GM19239 (cell line): ENCODE measurements at regions not wholly inside any gene's neighbourhood (a gene's known extent, or its start where the extent isn't known, plus 50 kb on each side); places are given as distances from the start of the nearest gene placed in this dataset.
"Not testable (repeated sequence)": the region's sequence is repeated elsewhere in the genome, so short reads cannot be mapped to it uniquely, and the experiment has no call there.

Experiments
- DNase-seq: peaks from one replicate; pipeline ENCODE4 v3.0.0; 2011; ENCODE audit warnings: low spot score; ENCODE audit not compliant: insufficient read length
- FAIRE-seq: peaks from 2 replicates; lab custom pipeline; 2011; peaks lifted over from hg19 to GRCh38; lab: Jason Lieb, UNC

DNA sequence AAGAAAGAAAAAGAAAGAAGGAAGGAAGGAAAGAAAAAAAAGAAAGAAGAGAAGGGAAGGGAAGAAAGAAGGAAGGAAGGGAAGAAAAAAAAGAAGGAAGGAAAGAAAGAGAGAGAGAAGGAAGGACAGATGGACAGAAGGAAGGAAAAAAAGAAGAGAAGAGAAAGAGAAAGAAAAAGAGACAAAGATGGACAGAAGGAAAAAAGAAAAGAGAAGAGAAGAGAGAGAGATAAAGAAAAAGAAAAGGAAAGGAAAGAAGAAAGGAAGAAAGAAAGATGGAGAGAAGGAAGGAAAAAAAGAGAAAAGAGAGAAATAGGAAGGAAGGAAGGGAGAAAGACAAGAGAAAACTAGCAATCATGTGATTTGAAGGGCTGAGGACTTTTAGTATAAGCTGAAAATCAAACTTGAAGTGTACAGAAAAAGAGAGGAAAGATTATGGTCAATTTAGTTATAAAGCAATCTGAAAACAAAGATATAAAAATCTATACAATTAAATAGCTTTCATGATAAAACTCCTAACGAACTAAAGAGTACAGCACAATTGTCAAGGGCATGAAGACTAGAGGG, 115.3 kb downstream of the LTN1 start:
- no peak for DNase-seq
- FAIRE-seq = no peak

DNA sequence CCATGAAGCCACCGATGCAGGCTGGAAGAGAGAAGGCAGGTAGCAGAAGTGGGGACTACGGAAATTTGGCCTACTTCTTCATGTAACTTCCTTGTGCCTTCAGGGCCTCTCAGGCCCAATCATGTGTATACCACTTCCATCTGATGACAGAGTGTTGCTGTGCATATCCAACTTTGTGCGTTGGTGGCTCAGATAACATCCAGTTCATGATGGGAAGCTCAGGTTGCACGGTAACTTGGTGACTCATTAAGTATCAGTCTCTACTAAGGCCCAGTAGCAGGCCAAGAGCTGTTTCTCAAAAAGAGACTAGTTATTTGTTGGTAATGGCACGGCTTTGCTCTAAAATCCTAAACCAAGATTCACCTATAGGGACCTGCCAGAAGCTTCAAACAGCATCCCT, 117.6 kb downstream of the LTN1 start:
- DNase-seq (no peak), FAIRE-seq (no peak)

- FAIRE-seq (no peak), DNase-seq (no peak)
These were observed 120.5 kb downstream of the LTN1 start for GRCh38 chr21:28872218-28872617.

- no peak for DNase-seq
- FAIRE-seq = no peak
These were observed 121.2 kb downstream of the LTN1 start for GRCh38 chr21:28871388-28872010.

GRCh38 chr21:28867401-28867800, 125.3 kb downstream of the LTN1 start:
- no peak for DNase-seq
- FAIRE-seq = no peak

- DNase-seq (no peak), FAIRE-seq (no peak)
These were observed 127.0 kb downstream of the LTN1 start for GRCh38 chr21:28865488-28866186.

DNA sequence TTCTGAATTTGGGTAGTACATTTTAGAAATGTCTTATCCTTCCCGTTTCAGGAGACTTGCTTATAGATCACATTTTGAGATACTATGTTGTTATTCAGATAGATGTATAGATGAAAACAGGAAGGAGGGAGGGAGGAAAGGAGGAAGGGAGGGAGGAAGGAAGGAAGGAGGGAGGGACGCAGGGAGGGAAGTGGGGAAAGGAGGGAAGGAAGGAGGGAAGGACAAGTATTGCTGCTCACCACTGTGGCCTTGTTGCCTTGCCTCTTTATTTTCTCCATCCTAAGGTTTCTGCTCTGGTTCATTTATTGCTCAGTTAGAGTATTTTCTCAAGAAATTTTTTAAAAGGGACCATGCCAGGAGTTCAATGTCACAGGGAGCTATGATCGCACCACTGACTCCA, 134.3 kb downstream of the LTN1 start:
- FAIRE-seq (no peak), DNase-seq (no peak)

GRCh38 chr21:28857752-28858151, 134.9 kb downstream of the LTN1 start:
- DNase-seq (no peak), FAIRE-seq (no peak)

DNA sequence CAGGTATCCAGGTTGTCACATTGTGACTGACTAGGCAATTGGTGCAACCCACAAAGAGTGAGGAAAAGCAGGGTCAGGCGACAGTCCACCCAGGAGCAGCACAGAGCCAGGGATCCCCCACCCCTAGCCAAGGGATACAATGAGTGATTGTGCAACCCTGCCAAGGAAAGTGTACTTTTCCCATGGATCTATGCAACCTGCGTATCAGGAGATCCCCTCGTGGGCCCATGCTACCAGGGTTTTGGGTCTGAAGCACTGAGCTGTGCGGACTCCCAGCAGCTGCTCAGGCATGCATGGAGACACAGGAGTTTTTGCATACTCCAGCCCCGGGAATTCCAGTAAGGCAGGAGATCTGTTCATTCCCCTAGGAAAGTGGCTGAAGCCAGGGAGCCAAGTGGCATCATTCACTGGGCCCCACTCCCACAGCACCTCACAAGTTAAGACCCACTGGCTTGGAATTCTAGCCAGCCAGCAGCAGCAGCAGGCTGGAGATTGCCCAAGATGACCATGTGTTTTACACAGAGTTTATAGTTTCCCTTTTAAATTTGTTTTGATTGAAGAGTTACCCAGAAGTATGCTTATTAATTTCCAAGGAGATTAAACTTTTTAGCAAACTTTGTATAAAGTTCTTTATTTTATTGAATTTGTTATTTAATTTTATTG, 136.0 kb downstream of the LTN1 start:
- FAIRE-seq = no peak
- no peak for DNase-seq

DNA sequence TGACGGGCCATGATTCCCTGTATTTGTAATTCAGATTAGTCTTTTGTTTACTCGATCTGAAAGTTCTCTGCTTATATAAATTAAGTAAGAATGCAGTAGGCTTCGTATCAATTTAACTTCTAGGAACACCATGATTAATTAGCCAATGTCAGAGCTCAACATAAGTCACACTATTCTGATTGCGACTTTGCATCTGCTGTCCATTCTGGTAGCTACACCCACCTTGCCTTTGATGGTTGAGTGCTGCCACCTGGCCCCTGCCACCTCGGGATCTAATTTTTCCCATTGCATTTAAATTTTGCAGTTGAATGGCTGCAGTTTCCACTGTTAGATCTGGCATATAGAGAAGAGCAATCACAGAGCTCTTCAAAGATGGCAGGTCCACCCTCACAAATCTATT, 140.0 kb downstream of the LTN1 start:
- FAIRE-seq = no peak
- no peak for DNase-seq

GRCh38 chr21:28851645-28852044, 141.0 kb downstream of the LTN1 start:
- FAIRE-seq = no peak
- no peak for DNase-seq

DNA sequence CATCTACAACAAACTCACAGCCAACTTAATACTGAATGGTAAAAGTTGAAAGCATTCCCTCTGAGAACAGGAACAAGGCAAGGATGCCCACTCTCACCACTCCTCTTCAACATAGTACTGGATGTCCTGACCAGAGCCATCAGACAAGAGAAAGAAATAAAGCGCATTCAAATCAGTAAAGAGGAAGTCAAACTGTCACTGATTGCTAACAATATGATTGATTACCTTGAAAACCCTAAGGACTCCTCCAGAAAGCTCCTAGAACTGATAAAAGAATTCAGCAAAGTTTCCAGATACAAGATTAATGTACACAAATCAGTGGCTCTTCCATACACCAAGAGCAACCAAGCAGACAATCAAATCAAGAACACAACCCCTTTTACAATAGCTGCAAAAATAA, 153.4 kb downstream of the LTN1 start:
- DNase-seq, FAIRE-seq: not testable (repeated sequence)

- not testable (repeated sequence) for DNase-seq, FAIRE-seq
These were observed 155.3 kb downstream of the LTN1 start for GRCh38 chr21:28837426-28837825.

DNA sequence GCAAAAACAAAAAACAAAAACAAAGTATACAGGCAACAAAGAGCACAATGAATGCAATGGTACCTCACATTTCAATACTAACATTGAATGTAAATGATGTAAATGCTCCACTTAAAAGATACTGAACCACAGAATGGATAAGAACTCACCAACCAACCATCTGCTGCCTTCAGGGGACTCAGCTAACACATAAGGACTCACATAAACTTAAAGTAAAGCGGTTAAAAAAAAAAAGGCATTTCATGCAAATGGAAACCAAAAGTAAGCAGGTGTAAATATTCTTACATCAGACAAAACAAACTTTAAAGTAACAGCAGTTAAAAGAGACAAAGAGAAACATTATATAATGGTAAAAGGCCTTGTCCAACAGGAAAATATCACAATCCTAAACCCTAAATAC, 156.1 kb downstream of the LTN1 start:
- not testable (repeated sequence) for DNase-seq, FAIRE-seq

- DNase-seq = no peak
- FAIRE-seq = no peak
These were observed 158.1 kb downstream of the LTN1 start for GRCh38 chr21:28834335-28835238.

DNA sequence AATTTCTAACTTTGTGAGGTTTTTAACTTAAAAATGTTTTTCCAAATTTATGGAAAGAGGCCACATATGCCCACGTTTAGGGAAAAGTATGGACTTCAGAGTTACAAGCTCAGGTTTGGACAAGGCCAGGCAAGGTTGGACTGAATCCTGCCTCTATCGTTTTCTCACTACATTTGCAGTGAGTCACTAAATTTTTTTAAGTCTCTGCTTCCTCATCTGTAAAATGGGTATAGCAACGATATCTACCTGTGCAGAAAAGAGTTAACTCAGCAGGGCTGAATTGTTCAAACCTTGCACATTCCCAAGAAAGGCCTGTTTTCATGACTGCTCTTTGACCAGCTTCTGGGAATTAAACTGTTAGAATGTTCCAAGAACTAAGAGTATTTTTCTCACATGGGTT, 159.1 kb downstream of the LTN1 start:
- FAIRE-seq (no peak), DNase-seq (no peak)

DNA sequence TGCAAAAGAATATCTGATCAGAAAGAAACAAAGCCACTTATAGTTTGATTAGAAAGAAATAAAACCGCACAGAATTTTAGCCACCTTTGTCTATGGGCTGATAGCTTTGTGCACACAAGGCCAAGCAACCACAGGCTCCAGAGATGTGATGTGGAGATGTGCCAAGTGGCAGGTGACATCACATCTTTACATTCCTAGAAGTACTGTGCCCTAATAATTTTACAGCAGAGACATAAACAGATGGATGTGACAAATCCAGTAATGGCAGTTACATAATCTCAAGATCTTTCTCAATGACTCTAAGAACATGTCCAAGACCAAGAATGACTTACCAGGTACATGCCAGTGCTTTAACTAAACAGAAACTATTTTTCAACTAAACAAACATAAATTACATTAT, 159.5 kb downstream of the LTN1 start:
- FAIRE-seq = no peak

DNA sequence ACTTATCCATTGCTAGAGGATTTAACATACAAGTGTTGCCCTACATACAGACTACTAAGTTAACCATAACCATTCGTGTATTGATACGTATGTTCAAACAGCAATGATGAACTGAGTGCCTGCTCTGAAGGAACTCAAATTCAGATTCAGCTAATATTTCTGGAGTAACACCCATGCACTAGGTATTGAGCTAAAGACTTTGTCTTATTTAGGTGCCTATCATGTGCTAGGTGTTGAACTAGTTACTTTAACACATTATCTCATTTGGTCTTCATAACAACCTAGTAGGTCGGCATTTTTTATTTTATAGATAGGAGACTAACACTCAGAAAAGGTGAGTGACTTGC, 160.0 kb downstream of the LTN1 start:
- no peak for DNase-seq
- FAIRE-seq = no peak

More for the DNA sequence above, 159.5 kb downstream of the LTN1 start:
- no peak for DNase-seq

DNA sequence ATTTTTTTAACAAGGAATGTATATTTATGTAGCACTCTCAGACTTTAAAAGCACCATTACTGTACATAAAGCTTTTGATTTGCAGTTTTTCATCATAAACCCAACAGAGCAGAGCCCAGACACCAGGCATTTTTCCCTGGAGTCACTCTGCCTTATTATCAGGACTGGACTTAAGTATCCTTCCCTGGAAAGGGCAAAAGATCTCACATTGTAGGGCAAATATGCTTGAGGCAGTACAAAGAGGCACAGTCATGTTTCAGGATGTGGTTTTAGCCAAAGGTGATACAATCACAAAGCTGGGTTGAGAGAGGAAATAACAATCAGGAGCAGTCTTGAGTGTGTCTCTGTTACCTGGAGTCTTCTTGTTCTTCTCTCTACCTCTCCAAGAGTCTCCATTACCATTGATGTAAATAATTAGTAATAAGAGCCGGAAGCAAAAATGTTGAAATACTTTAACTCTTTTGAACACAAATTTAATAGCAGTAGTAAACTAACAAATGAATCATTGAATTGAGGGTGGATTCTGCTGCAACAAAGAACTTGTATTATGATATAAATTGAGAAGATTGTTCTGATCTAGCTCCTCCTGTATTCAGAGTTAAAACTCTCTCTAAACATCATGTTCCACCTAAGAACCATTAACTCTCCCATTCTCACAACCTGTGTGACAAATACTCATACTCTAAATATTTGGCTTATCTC, 160.5 kb downstream of the LTN1 start:
- FAIRE-seq (no peak), DNase-seq (no peak)

GRCh38 chr21:28828981-28829380, 163.7 kb downstream of the LTN1 start:
- DNase-seq (no peak), FAIRE-seq (no peak)
